ENCODE measurements at regions not wholly inside any gene's neighbourhood (a gene's known extent, or its start where the extent isn't known, plus 50 kb on each side); places are given as distances from the start of the nearest gene placed in this dataset.

DNA sequence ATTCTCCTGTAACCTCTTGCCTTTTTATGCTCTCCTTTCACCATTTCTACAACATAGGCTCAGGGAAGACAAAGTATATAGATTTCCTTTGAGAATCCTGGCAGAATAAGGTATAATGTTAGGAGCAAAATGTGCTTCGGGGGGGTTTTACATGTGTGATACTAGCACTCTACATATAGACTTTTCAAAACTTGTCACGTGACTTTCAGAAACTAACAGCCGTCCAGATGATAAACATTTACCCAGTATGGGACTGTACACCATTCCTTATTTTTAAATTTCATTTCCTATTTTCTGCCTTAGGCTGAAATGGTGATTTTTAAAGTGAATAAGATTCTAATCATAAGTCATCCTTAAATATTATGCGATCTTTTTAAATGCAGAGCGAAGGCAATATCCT is 420.4 kb upstream of the PITX2 start:
- POLR2A ChIA-PET, result no interaction called here

More for the DNA sequence above, 420.4 kb upstream of the PITX2 start:
- no TSS peak for BruUV-seq (replicated peaks)
- Histone ChIP-seq H3K79me2 (ENCODE audit: control insufficient read depth, insufficient read depth, low read length) (no peaks in the 10 kb centered on the region), H3K9me1 (replicated peaks; ENCODE audit: control insufficient read depth, extremely low read depth, insufficient read depth, low read length) (no peaks in the 10 kb centered on the region), H3K36me3 (ENCODE audit: control insufficient read depth in 2 of 2, extremely low read depth in 1 of 2, insufficient read depth in 2 of 2, low read length in 2 of 2) (no peaks in the 10 kb centered on the region), H3K4me2 (ENCODE audit: insufficient read depth, low read length) (no peak overlapping the region), H3K9me3 (replicated peaks; ENCODE audit: control insufficient read depth, insufficient read depth, low read length) (no peaks in the 10 kb centered on the region), H3K4me1 (ENCODE audit: control insufficient read depth, extremely low read depth, insufficient read depth, low read length) (no peaks in the 10 kb centered on the region), H4K20me1 (replicated peaks; ENCODE audit: control insufficient read depth, extremely low read depth, insufficient read depth, low read length) (no peaks in the 10 kb centered on the region), H3K9ac (replicated peaks; ENCODE audit: extremely low read depth, insufficient read depth, low read length) (no peak overlapping the region), H3K27me3 (ENCODE audit: control insufficient read depth in 2 of 2, insufficient read depth in 2 of 2, low read length in 2 of 2) (no peaks in the 10 kb centered on the region), H3K4me3 (replicated peaks in 1 of 3; ENCODE audit: insufficient read depth in 1 of 3, low read depth in 1 of 3, low read length in 3 of 3) (no peak overlapping the region), H2AFZ (ENCODE audit: low read depth, low read length) (no peak overlapping the region), H3K27ac (ENCODE audit: insufficient read depth, low read depth, low read length) (no peak overlapping the region)
- DNase-seq (ENCODE audit: low read depth, low spot score) (no peak), FAIRE-seq (no peak)
- TF ChIP-seq POLR2AphosphoS5 (IDR thresholded peaks at IDR 0.05; ENCODE audit: insufficient read depth, low read depth, low read length), result no peak
- no peak for TF ChIP-seq FOS (IDR thresholded peaks at IDR 0.05; ENCODE audit: borderline replicate concordance, insufficient read depth, low read length)
- no peak for TF ChIP-seq CTCF (IDR thresholded peaks at IDR 0.05; ENCODE audit: extremely low read depth in 1 of 2, insufficient read depth in 1 of 2, low read depth in 1 of 2, low read length in 2 of 2)
- no peak for TF ChIP-seq EZH2 (IDR thresholded peaks at IDR 0.05; ENCODE audit: borderline replicate concordance, low read depth, low read length, severe bottlenecking)
- TF ChIP-seq POLR2A (IDR thresholded peaks at IDR 0.05; ENCODE audit: low read depth, low read length), result no peak
- TF ChIP-seq JUN (IDR thresholded peaks at IDR 0.05; ENCODE audit: borderline replicate concordance, insufficient read depth, insufficient read length, low read depth), result no peak
- TF ChIP-seq MAX (IDR thresholded peaks at IDR 0.05; ENCODE audit: insufficient read depth, insufficient read length), result no peak
- no peak for TF ChIP-seq GATA2 (IDR thresholded peaks at IDR 0.05; ENCODE audit: insufficient read depth, insufficient read length, low read depth, low read length)
- no peak for TF ChIP-seq MYC (IDR thresholded peaks at IDR 0.05; ENCODE audit: low read depth, low read length)
- intact Hi-C loops (cut with micrococcal nuclease) (no loop called here), dilution Hi-C loops (cut with MboI; ENCODE audit: extremely low pct_ligation_motif_present, low sequenced_read_pairs) (no loop called here)
- CTCF ChIA-PET, result no interaction called here

All from endothelial cell of umbilical vein (primary cell).